ENCODE measurements at regions not wholly inside any gene's neighbourhood (a gene's known extent, or its start where the extent isn't known, plus 50 kb on each side); places are given as distances from the start of the nearest gene placed in this dataset.

- DNase-seq (ENCODE audit: low spot score) (no peak), ATAC-seq (no peak)
Measured at GRCh38 chr4:156191044-156191781, 237.5 kb upstream of the CTSO start.

- no peak for ATAC-seq
- DNase-seq (ENCODE audit: low spot score), result no peak
Measured at GRCh38 chr4:156190615-156191014, 236.9 kb upstream of the CTSO start.

- no peak for DNase-seq (ENCODE audit: low spot score)
- no peak for ATAC-seq
Measured at GRCh38 chr4:156188596-156188995, 234.9 kb upstream of the CTSO start.

GRCh38 chr4:156186111-156186510 is 232.4 kb upstream of the CTSO start:
- DNase-seq (ENCODE audit: low spot score) (no peak), ATAC-seq (no peak)

- DNase-seq (ENCODE audit: low spot score), result no peak
- ATAC-seq, result no peak
Measured at GRCh38 chr4:156185514-156186055, 231.9 kb upstream of the CTSO start.

GRCh38 chr4:156182269-156182668 is 228.6 kb upstream of the CTSO start:
- no peak for DNase-seq (ENCODE audit: low spot score)
- no peak for ATAC-seq

- no peak for ATAC-seq
- DNase-seq (ENCODE audit: low spot score), result no peak
Measured at GRCh38 chr4:156177941-156178340, 224.3 kb upstream of the CTSO start.

GRCh38 chr4:156176896-156177295 is 223.2 kb upstream of the CTSO start:
- DNase-seq (ENCODE audit: low spot score) (no peak), ATAC-seq (no peak)

GRCh38 chr4:156173937-156174336 is 220.3 kb upstream of the CTSO start:
- ATAC-seq (no peak), DNase-seq (ENCODE audit: low spot score) (no peak)

- ATAC-seq, result no peak
- no peak for DNase-seq (ENCODE audit: low spot score)
Measured at GRCh38 chr4:156173486-156173885, 219.8 kb upstream of the CTSO start.

GRCh38 chr4:156169861-156170260 is 216.2 kb upstream of the CTSO start:
- DNase-seq (ENCODE audit: low spot score), result no peak
- ATAC-seq, result no peak

- DNase-seq (ENCODE audit: low spot score) (no peak), ATAC-seq (no peak)
Measured at GRCh38 chr4:156169011-156169410, 215.3 kb upstream of the CTSO start.

GRCh38 chr4:156168288-156168687 is 214.6 kb upstream of the CTSO start:
- DNase-seq (ENCODE audit: low spot score), result no peak
- ATAC-seq, result no peak

GRCh38 chr4:156158747-156159146 is 205.1 kb upstream of the CTSO start:
- no peak for DNase-seq (ENCODE audit: low spot score)
- ATAC-seq, result no peak

GRCh38 chr4:156154978-156155377 is 201.3 kb upstream of the CTSO start:
- no peak for DNase-seq (ENCODE audit: low spot score)
- ATAC-seq, result no peak

GRCh38 chr4:156146571-156146970 is 192.9 kb upstream of the CTSO start:
- ATAC-seq (no peak), DNase-seq (ENCODE audit: low spot score) (no peak)

- ATAC-seq, result no peak
Measured at GRCh38 chr4:156144961-156145360, 191.3 kb upstream of the CTSO start.

GRCh38 chr4:156138781-156139280 is 185.2 kb upstream of the CTSO start:
- ATAC-seq, result no peak
- no peak for DNase-seq (ENCODE audit: low spot score)

More at GRCh38 chr4:156144961-156145360, 191.3 kb upstream of the CTSO start:
- no peak for DNase-seq (ENCODE audit: low spot score)

GRCh38 chr4:156137679-156138473 is 184.2 kb upstream of the CTSO start:
- DNase-seq (ENCODE audit: low spot score) (no peak), ATAC-seq (no peak)

GRCh38 chr4:156132196-156132595 is 178.5 kb upstream of the CTSO start:
- no peak for DNase-seq (ENCODE audit: low spot score)
- no peak for ATAC-seq

- ATAC-seq (no peak), DNase-seq (ENCODE audit: low spot score) (no peak)
Measured at GRCh38 chr4:156128616-156129015, 174.9 kb upstream of the CTSO start.

All from left lobe of liver (tissue), 2 donors.